B cell (primary cell): ENCODE measurements at regions not wholly inside any gene's neighbourhood (a gene's known extent, or its start where the extent isn't known, plus 50 kb on each side); places are given as distances from the start of the nearest gene placed in this dataset.

Source experiments
- CTCF ChIP-seq: fragments of 200-600 bp; IDR thresholded peaks from one replicate; pipeline ENCODE4 v1.8.0; 2022; ENCODE audit warnings: antibody characterized with exemption, mild to moderate bottlenecking
- EZH2 ChIP-seq: IDR thresholded peaks from 2 replicates; pipeline ENCODE4 v1.6.1; 2012; ENCODE audit warnings: borderline replicate concordance, low read depth, mild to moderate bottlenecking, moderate library complexity, low read length; ENCODE audit not compliant: insufficient read depth, poor library complexity, severe bottlenecking

- TF ChIP-seq CTCF (no peak), EZH2 (no peak)
Observed at GRCh38 chr6:87907521-87907920, 140.1 kb upstream of the SPACA1 start.
